Fibroblast of upper back skin (primary cell): ENCODE measurements at regions not wholly inside any gene's neighbourhood (a gene's known extent, or its start where the extent isn't known, plus 50 kb on each side); places are given as distances from the start of the nearest gene placed in this dataset.

Experiments used
- DNase-seq: peaks from one replicate; pipeline ENCODE4 v3.0.0-alpha.2; 2013

GRCh38 chr13:111394211-111394922 lies 73.9 kb downstream of the TEX29 start:
- DNase-seq = no peak

DNA sequence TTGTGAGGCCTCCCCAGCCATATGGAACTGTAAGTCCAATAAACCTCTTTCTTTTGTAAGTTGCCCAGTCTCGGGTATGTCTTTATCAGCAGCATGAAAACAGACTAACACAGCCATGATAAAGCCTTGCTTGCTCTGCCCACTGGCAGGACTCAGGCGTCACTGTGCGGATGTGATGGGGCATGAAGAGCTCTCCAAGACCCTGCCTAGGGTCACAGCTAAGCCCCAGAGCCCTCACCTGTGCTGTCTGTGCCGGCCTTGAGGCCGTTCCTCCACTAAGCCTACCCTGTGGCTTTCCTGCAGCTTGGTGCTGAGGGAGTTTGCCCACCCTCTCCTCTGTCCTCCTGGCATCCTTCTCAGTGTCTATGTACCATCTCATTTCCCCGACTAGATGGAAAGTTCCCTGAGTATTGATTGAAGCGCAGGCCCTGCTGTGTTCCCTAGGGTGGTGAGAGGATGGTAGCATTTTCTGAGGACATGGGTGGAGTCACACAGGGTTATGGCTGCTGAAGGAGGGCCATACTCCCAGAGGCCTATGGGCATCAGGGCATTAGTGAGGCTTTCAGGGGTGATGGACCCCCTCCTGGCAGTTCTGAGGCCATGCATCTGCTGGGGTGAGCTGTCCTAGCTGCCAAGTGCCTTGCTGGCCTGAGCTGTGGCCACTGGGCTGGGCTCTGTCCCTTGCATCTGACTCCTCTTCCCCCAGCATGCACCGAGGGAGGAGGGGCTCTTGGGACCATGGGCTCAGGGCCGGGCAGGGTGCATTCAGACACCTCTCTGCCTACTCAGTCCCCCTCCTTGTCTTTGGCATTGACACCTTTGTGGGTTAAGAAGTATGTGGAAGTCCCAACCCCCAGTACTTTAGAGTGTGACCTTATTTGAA lies 75.3 kb downstream of the TEX29 start:
- DNase-seq = no peak

- DNase-seq = no peak
Measured at GRCh38 chr13:111396457-111396856, 76.0 kb downstream of the TEX29 start.

GRCh38 chr13:111397202-111397880 lies 76.9 kb downstream of the TEX29 start:
- DNase-seq = no peak

DNA sequence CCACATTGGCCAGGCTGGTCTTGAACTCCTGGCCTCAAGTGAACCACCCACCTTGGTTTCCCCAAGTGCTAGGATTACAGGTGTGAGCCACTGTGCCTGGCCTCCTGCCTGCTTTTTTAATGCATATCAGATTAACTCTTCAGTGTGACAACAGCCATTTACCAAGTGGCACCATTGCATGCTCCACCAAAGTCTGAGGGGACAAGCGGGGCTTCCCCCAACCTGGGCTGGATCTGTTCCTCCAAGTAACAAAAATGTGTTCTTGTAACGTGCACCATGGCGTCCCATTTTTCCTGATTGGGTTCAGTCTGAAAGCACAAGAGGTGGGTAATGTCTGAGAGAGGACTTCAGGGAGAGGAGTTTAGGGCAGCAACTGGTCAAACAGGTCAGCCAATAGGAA lies 77.8 kb downstream of the TEX29 start:
- DNase-seq = no peak

DNA sequence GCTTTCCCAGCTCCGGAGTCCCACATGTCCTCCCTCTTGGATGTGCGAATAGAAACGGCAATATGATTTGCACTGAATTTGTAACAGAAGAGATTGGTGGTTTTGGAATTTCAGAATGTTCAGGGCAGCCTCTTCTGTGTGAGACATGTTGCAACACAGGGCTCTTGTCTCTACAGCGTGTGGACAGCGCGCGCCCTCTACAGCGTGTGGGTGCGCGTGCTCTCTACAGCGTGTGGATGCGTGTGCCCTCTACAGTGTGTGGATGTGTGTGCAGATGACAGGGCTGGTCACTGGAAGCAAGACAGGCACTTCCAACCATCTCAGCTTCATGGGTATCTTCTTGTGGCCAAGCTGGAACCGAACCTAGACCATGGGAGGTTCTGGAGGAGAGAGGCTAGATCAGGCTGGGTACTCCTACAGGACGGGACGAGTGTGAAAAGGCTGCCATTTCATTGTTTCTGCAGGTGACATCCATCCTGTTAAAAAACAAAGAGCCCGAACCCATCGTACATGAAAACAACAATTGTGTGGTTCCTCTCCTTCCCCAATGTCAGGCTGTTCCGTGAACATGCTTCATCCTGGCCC lies 78.4 kb downstream of the TEX29 start:
- DNase-seq = no peak

GRCh38 chr13:111399334-111399733 lies 78.9 kb downstream of the TEX29 start:
- no peak for DNase-seq

DNA sequence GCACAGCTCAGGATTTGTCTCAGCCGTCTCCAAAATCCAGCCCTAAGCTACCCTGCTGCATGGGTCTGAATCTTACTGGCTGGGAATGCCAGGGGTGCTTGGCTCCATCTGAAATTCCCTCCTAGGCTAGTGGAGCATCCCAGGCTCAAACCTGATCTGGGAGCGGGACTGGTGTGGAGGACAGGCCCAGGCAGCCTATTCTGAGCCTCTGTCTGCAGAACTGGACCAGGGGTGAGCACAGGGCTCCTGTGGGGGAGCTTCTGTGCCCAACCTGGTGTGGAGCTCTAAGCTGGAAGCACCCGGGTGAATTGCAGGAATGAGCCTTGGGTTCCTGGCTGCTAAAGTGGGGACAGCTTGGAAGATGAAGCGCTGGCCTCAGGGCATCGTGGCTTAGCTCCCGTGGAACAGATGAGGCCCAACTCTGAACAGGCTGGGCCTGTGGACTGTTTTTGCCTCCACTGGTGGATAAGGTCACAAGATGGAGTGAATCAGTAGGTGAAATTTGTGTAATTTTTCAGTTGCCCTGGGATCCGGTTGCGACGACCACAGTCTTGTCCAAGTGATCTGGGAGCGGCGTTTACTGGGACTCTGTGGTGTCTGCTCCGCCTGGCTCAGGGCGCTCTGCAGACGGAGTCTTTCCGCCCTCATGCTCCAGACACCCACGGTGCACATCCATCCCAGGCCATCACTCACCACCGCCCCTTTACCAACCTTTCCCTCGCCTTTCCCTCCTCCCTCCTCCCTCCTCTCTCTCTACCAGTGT lies 79.5 kb downstream of the TEX29 start:
- no peak for DNase-seq

DNA sequence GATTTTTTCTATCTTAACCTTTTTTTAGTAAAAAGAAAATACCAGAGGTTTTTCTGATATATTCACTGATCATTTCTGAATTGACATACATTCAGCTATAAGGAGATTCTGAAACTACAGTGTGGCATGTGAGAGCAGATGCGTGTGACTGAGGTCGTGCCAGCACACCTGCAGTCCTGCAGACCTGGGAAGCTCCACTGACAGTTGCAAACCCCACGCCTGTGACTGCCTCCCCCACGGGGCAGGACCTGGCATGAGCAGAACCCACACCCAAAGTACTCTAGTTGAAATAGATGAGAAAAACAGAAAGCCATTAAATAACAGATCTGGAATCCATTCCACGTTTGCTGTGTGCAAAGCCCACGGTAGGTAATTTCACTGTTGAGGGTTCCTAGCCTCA lies 80.7 kb downstream of the TEX29 start:
- DNase-seq = no peak

DNA sequence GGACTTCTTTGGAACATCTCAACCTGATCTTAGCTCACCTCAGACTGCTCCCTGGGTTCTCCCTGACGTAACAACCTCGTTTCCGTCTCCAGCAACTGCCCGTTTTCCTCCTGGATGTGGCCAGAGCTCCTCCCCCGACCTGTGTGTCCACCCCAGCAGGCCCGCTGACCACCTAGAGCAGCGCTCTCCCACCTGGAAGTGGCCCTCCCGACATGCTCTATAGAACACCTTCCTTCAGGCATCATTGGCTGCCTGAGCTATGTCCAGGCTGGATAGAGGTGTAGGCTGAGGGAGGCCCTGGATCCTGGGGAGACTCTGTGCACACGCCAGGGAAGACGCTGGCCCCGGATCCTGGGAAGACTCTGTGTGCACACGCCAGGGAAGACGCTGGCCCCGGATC lies 81.3 kb downstream of the TEX29 start:
- no peak for DNase-seq

DNA sequence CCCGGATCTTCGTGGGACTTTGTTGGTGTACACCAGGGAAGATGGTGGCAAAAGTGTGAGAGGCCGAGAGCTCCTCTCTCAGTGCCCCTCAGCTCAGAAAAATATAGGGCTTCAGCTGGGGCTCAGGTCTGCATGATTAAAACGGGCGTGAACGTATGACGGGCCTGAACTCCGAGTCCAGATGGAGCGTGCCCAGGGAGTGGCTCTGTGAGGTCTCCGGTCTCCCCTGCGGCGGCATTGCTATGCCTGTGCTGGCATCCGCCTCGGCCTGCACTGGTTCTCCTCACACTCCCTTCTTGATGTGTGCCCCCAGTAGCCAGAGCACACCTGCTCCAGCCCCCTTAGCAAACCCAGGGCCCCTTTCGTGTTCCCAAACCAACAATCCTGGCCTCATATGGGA lies 82.0 kb downstream of the TEX29 start:
- no peak for DNase-seq

GRCh38 chr13:111403266-111403665 lies 82.8 kb downstream of the TEX29 start:
- DNase-seq = no peak

- DNase-seq = no peak
Measured at GRCh38 chr13:111404746-111405145, 84.3 kb downstream of the TEX29 start.

DNA sequence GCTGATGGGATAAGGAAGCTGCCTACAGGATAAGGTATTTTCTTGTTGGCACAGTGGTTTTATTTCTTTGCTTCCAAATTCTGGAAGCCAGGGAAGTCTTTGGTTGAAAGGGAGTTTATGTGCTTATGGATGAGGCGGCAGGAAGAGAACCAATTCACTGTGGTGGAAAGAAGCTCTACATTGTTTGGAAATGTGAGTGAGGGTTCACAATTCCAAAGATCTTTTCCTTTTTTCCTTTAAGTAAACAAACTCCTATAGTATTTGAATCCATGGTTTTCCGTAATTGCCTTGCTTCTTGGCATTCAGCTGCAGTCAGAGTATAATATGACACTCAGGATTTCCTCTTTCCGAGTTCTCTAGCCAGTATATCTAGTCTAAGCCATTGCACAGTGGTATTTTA lies 86.2 kb downstream of the TEX29 start:
- no peak for DNase-seq

DNA sequence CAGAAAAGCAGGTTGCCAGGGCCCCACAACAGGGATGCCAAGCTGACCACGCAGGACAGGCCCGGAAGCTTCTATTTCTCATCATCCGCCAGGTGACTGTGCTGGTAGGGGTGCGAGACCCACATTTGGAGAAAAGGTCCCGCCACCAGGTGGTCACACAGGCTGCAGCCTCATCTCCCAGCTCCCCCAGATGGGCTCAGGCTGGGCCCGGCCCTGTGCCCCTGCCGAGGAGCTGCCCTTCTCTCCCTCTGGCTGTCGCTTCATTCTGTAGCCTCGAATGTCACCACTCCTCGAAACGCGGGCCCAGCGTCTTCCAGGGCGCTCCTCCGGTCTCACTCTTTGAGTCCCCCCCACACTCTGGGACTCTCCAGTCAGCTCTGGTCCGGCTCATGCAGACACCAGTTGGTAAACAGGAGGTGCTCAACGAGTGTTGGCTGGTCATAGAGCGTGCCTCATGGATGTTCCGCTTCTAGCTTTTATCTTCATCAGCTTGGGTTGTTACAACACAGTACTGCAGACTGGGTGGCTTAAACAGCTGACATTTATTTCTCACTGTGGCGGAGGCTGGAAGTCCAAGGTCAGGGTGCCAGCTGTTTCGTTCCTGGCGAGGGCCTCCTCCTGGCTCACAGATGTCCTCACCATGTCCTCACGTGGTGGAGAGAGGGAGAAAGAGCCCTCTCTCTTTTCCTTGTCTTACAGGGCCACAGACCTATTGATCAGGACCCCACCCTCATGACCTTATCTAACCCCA lies 87.1 kb downstream of the TEX29 start:
- DNase-seq = no peak

GRCh38 chr13:111409413-111409812 lies 89.0 kb downstream of the TEX29 start:
- no peak for DNase-seq

GRCh38 chr13:111410232-111411021 lies 90.0 kb downstream of the TEX29 start:
- DNase-seq = no peak

DNA sequence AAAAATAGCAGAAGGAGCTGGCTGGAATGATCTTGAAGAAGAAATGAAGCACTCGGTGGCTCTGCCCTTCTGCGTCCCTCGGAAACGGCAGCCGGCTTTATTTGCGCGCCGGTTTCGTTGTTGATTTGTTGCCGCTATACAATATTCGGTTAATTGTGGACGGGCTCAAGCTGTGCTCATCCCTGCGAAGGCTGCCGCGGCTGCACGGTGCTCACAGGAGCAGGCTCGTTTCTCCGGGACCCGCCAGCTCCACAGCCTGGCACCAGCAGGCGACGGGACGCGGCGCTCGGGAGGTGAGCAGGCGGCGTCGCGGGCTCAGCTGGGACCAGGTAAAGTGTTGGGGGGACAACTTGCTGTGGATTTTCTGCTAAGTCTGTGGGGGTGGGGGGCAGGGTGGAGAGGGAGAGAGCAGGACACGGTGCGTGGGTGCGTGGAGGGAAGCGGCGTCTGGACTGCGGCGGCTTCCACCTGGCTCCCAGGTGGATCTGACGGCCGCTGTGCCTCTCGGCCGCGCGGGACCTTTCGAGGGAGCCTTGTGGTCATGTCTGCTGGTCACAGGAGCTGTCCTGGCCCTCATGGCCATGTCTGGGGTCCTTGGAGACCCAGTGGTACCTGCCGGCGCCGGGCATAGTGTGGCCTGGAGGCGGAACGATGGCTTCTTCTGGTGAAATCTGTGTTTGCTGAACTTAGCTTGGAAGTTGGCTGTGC lies 90.9 kb downstream of the TEX29 start:
- DNase-seq = no peak

DNA sequence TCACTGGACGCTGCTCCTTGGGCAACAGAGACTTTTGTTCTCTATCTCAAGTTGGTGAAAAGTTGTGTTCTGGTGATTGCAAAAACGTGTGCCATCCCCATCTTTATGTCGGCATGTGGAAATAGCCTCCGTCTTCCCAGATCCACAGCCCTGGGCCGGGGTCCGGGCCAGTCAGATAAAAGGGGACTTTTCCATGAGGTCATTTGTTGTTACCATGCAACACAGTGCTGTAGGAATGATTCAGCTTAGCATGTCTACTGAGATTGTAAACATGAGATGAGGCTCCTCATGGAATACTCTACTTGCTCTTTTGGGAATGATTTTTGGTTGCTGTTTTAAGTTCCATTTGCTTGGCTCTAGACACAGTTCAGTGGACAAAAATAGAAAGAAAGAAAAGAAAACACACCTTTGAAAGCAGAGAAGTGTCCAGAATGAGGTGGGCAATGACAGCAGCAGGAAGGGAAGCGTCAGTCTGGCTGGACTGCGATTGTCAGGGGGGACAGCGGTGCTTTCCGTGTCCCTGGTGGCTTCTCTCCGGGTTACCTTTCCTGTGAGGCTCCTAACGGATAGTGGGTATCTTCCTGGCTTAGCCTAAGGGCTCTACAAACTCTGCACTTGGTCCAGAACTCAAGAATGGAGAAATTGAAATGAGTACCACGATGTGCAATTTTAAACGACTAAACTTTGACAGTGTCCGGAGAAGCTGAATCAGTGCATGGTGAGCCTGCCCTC lies 91.6 kb downstream of the TEX29 start:
- no peak for DNase-seq
